Bronchial epithelial cell (primary cell): ENCODE measurements at regions not wholly inside any gene's neighbourhood (a gene's known extent, or its start where the extent isn't known, plus 50 kb on each side); places are given as distances from the start of the nearest gene placed in this dataset.

ENCODE experiments used
- DNase-seq: peaks from one replicate; pipeline ENCODE4 v3.0.0-alpha.2; 2010; ENCODE audit warnings: low read depth
- FAIRE-seq: peaks from 2 replicates; lab custom pipeline; 2011; peaks lifted over from hg19 to GRCh38; lab: Jason Lieb, UNC
- H3K27me3 ChIP-seq: 2 replicates; pipeline ENCODE4 v1.5.1; 2011; ENCODE audit warnings: low read length; ENCODE audit not compliant: control insufficient read depth, insufficient read depth
- H3K36me3 ChIP-seq: 2 replicates; pipeline ENCODE4 v1.5.1; 2011; ENCODE audit warnings: low read length; ENCODE audit not compliant: control insufficient read depth, insufficient read depth
- H3K4me3 ChIP-seq: 2 replicates; pipeline ENCODE4 v1.5.1; 2011; ENCODE audit warnings: mild to moderate bottlenecking, low read depth, low read length, control low read depth
- CTCF ChIP-seq: IDR thresholded peaks from 2 replicates; pipeline ENCODE4 v1.5.1; 2011; ENCODE audit warnings: mild to moderate bottlenecking, moderate library complexity, low read length, control low read depth, inconsistent platforms; ENCODE audit not compliant: insufficient read depth, severe bottlenecking

GRCh38 chr4:123288309-123289025 is 108.1 kb upstream of the SPRY1 start:
- H3K4me3 ChIP-seq: no peak overlapping the region
- no peaks in the 10 kb centered on the region for H3K27me3 ChIP-seq
- no peak for TF ChIP-seq CTCF
- no peak for DNase-seq
- FAIRE-seq: no peak
- H3K36me3 ChIP-seq: no peaks in the 10 kb centered on the region

- FAIRE-seq: no peak
- DNase-seq: no peak
- H3K4me3 ChIP-seq: no peak overlapping the region
- no peaks in the 10 kb centered on the region for H3K36me3 ChIP-seq
- H3K27me3 ChIP-seq: no peaks in the 10 kb centered on the region
- TF ChIP-seq CTCF: no peak
Observed at GRCh38 chr4:123291329-123291728, 105.3 kb upstream of the SPRY1 start.

- no peak for FAIRE-seq
Observed at GRCh38 chr4:123297836-123298235, 98.8 kb upstream of the SPRY1 start.

GRCh38 chr4:123298261-123298660 is 98.3 kb upstream of the SPRY1 start:
- FAIRE-seq: no peak

More at GRCh38 chr4:123297836-123298235, 98.8 kb upstream of the SPRY1 start:
- H3K27me3 ChIP-seq: no peaks in the 10 kb centered on the region
- H3K4me3 ChIP-seq: no peak overlapping the region
- H3K36me3 ChIP-seq: no peaks in the 10 kb centered on the region
- no peak for DNase-seq
- TF ChIP-seq CTCF: no peak

GRCh38 chr4:123298801-123299200 is 97.8 kb upstream of the SPRY1 start:
- FAIRE-seq (no peak), DNase-seq (no peak)
- Histone ChIP-seq H3K27me3 (no peaks in the 10 kb centered on the region), H3K4me3 (no peak overlapping the region), H3K36me3 (no peaks in the 10 kb centered on the region)
- TF ChIP-seq CTCF: no peak

More at GRCh38 chr4:123298261-123298660, 98.3 kb upstream of the SPRY1 start:
- Histone ChIP-seq H3K4me3 (no peak overlapping the region), H3K36me3 (no peaks in the 10 kb centered on the region), H3K27me3 (no peaks in the 10 kb centered on the region)
- no peak for TF ChIP-seq CTCF
- no peak for DNase-seq
